DND-41 (cell line): ENCODE measurements at regions not wholly inside any gene's neighbourhood (a gene's known extent, or its start where the extent isn't known, plus 50 kb on each side); places are given as distances from the start of the nearest gene placed in this dataset.

Experiments
- ATAC-seq: fragments of 200-7000 bp; cut with Tn5 transposase; 3 replicates; pipeline ENCODE4 v1.9.1; 2021; ENCODE audit warnings: low read depth; ENCODE audit not compliant: insufficient read depth
- DNase-seq: peaks from one replicate; pipeline ENCODE4 v3.0.0-alpha.2; 2020
- H2AFZ ChIP-seq: 2 replicates; pipeline ENCODE4 v1.6.0; 2012; ENCODE audit warnings: low read depth, low read length
- H3K27ac ChIP-seq: 2 replicates; pipeline ENCODE4 v1.5.1; 2012; ENCODE audit warnings: low read length, inconsistent platforms
- H3K27me3 ChIP-seq: fragments of 200-600 bp; sonication (generic); 2 replicates; pipeline ENCODE4 v1.6.0; 2012; ENCODE audit warnings: low read length, mild to moderate bottlenecking, inconsistent platforms; ENCODE audit not compliant: insufficient read depth, poor library complexity
- H3K36me3 ChIP-seq: 2 replicates; pipeline ENCODE4 v1.5.1; 2012; ENCODE audit warnings: low read length, inconsistent platforms; ENCODE audit not compliant: insufficient read depth
- H3K4me1 ChIP-seq: 2 replicates; pipeline ENCODE4 v1.5.1; 2012; ENCODE audit warnings: mild to moderate bottlenecking, low read length; ENCODE audit not compliant: insufficient read depth
- H3K4me2 ChIP-seq: 2 replicates; pipeline ENCODE4 v1.6.0; 2012; ENCODE audit warnings: mild to moderate bottlenecking, moderate library complexity, low read length, inconsistent platforms; ENCODE audit not compliant: insufficient read depth
- H3K4me3 ChIP-seq, 2 experiments: fragments of 200-600 bp in 1 of 2; shearing (Covaris generic) in 1 of 2; 2 replicates each; pipeline ENCODE4 v1.5.1; 2012 to 2016; ENCODE audit warnings: inconsistent platforms in 2 of 2, low read length in 2 of 2, mild to moderate bottlenecking in 2 of 2, low read depth in 1 of 2, moderate library complexity in 1 of 2
- H3K79me2 ChIP-seq: 2 replicates; pipeline ENCODE4 v1.6.0; 2012; ENCODE audit warnings: low read length, inconsistent platforms; ENCODE audit not compliant: insufficient read depth
- H3K9ac ChIP-seq: 2 replicates; pipeline ENCODE4 v1.6.0; 2012; ENCODE audit warnings: low read depth, mild to moderate bottlenecking, inconsistent platforms, low read length, moderate library complexity
- H3K9me3 ChIP-seq: 2 replicates; pipeline ENCODE4 v1.5.1; 2012; ENCODE audit warnings: low read length, moderate library complexity, mild to moderate bottlenecking, inconsistent platforms; ENCODE audit not compliant: insufficient read depth, severe bottlenecking
- H4K20me1 ChIP-seq: 2 replicates; pipeline ENCODE4 v1.6.0; 2012; ENCODE audit warnings: low read length; ENCODE audit not compliant: insufficient read depth
- CTCF ChIP-seq: IDR thresholded peaks from 2 replicates; pipeline ENCODE4 v1.5.1; 2012; ENCODE audit warnings: borderline replicate concordance, low read length, moderate library complexity, mild to moderate bottlenecking; ENCODE audit not compliant: poor library complexity, severe bottlenecking; ENCODE audit errors: extremely low read depth
- EZH2 ChIP-seq: IDR thresholded peaks from 3 replicates; pipeline ENCODE4 v1.6.1; 2012; ENCODE audit warnings: borderline replicate concordance, low read depth, mild to moderate bottlenecking, moderate library complexity, low read length, inconsistent platforms; ENCODE audit not compliant: severe bottlenecking

- Histone ChIP-seq H3K4me3 (no peak overlapping the region), H3K27ac (no peak overlapping the region), H4K20me1 (no peaks in the 10 kb centered on the region), H3K79me2 (no peaks in the 10 kb centered on the region), H3K4me1 (no peaks in the 10 kb centered on the region), H2AFZ (no peak overlapping the region), H3K4me2 (no peak overlapping the region), H3K36me3 (no peaks in the 10 kb centered on the region), H3K27me3 (no peaks in the 10 kb centered on the region), H3K9me3 (no peaks in the 10 kb centered on the region), H3K9ac (no peak overlapping the region)
- DNase-seq (no peak), ATAC-seq (no peak)
- TF ChIP-seq EZH2 (no peak), CTCF (no peak)
Measured at GRCh38 chr12:47020211-47020821, 59.1 kb upstream of the PCED1B start.

GRCh38 chr12:47021298-47021697 is 58.1 kb upstream of the PCED1B start:
- H3K9ac ChIP-seq = no peak overlapping the region
- H3K79me2 ChIP-seq = no peaks in the 10 kb centered on the region
- ATAC-seq (peak; percentile 74), DNase-seq (peak; percentile 17)
- H3K9me3 ChIP-seq = no peaks in the 10 kb centered on the region
- peaks cover 2% of the 10 kb centered on the region for H3K27me3 ChIP-seq
- peak; percentile 82 for TF ChIP-seq CTCF
- no peak for TF ChIP-seq EZH2
- H4K20me1 ChIP-seq = no peaks in the 10 kb centered on the region
- H3K4me3 ChIP-seq = no peak overlapping the region
- H3K4me2 ChIP-seq = no peak overlapping the region
- no peaks in the 10 kb centered on the region for H3K4me1 ChIP-seq
- no peak overlapping the region for H2AFZ ChIP-seq
- no peak overlapping the region for H3K27ac ChIP-seq
- H3K36me3 ChIP-seq = no peaks in the 10 kb centered on the region

GRCh38 chr12:47022296-47022695 is 57.1 kb upstream of the PCED1B start:
- H2AFZ ChIP-seq = no peak overlapping the region
- DNase-seq (no peak), ATAC-seq (no peak)
- no peaks in the 10 kb centered on the region for H3K4me1 ChIP-seq
- peaks cover 5% of the 10 kb centered on the region for H3K27me3 ChIP-seq
- TF ChIP-seq CTCF = no peak
- no peak for TF ChIP-seq EZH2
- no peaks in the 10 kb centered on the region for H3K79me2 ChIP-seq
- no peaks in the 10 kb centered on the region for H4K20me1 ChIP-seq
- no peak overlapping the region for H3K4me2 ChIP-seq
- no peak overlapping the region for H3K4me3 ChIP-seq
- H3K36me3 ChIP-seq = no peaks in the 10 kb centered on the region
- no peaks in the 10 kb centered on the region for H3K9me3 ChIP-seq
- no peak overlapping the region for H3K27ac ChIP-seq
- H3K9ac ChIP-seq = no peak overlapping the region
